Neural cell (in vitro differentiated cells): ENCODE measurements at regions not wholly inside any gene's neighbourhood (a gene's known extent, or its start where the extent isn't known, plus 50 kb on each side); places are given as distances from the start of the nearest gene placed in this dataset.

Source experiments
- H2AFZ ChIP-seq: fragments of 200-600, 300-800 bp; sonication (generic), shearing (Covaris generic); 2 replicates; pipeline ENCODE4 v1.6.0; 2014; ENCODE audit warnings: low read depth, mild to moderate bottlenecking, antibody characterized with exemption, low read length, moderate library complexity
- H3F3A ChIP-seq: fragments of 200-600 bp; shearing (Covaris generic); 2 replicates; pipeline ENCODE4 v1.6.1; 2016; ENCODE audit warnings: mild to moderate bottlenecking, moderate library complexity, mixed read lengths, antibody characterized with exemption, low read length; ENCODE audit not compliant: insufficient read depth, poor library complexity, severe bottlenecking
- H3K27ac ChIP-seq: fragments of 200-600, 300-800 bp; sonication (generic), shearing (Covaris generic); 2 replicates; pipeline ENCODE4 v1.5.1; 2014; ENCODE audit warnings: mild to moderate bottlenecking, low read length, moderate library complexity
- H3K27me3 ChIP-seq: fragments of 300-800, 200-600 bp; sonication (generic), shearing (Covaris generic); 2 replicates; pipeline ENCODE4 v1.6.0; 2014; ENCODE audit warnings: mild to moderate bottlenecking, low read depth, low read length, moderate library complexity; ENCODE audit not compliant: insufficient read depth
- H3K36me3 ChIP-seq: fragments of 300-800, 200-600 bp; sonication (generic), shearing (Covaris generic); 2 replicates; pipeline ENCODE4 v1.5.1; 2014; ENCODE audit warnings: mild to moderate bottlenecking, antibody characterized with exemption, low read length, moderate library complexity; ENCODE audit not compliant: insufficient read depth
- H3K4me2 ChIP-seq: fragments of 300-800, 200-600 bp; sonication (generic), shearing (Covaris generic); 2 replicates; pipeline ENCODE4 v1.6.0; 2014; ENCODE audit warnings: mild to moderate bottlenecking, low read length
- H3K4me3 ChIP-seq: fragments of 300-800, 200-600 bp; sonication (generic), shearing (Covaris generic); 2 replicates; pipeline ENCODE4 v1.5.1; 2014; ENCODE audit warnings: mild to moderate bottlenecking, low read length, moderate library complexity
- H3K79me2 ChIP-seq: fragments of 200-600 bp; shearing (Covaris generic); replicated peaks from 2 replicates; pipeline ENCODE4 v1.6.0; 2014; ENCODE audit warnings: mild to moderate bottlenecking, low read length, moderate library complexity; ENCODE audit not compliant: insufficient read depth
- H3K9ac ChIP-seq: fragments of 300-800, 200-600 bp; sonication (generic), shearing (Covaris generic); 2 replicates; pipeline ENCODE4 v1.6.1; 2016; ENCODE audit warnings: mild to moderate bottlenecking, low read length, mixed read lengths
- H3K9me2 ChIP-seq: fragments of 200-600 bp; shearing (Covaris generic); 2 replicates; pipeline ENCODE4 v1.6.1; 2016; ENCODE audit warnings: mild to moderate bottlenecking, low read length, mixed read lengths; ENCODE audit not compliant: insufficient read depth
- H3K9me3 ChIP-seq: fragments of 200-600, 300-800 bp; sonication (generic), shearing (Covaris generic); 2 replicates; pipeline ENCODE4 v1.6.1; 2016; ENCODE audit warnings: mild to moderate bottlenecking, mixed run types, low read length, moderate library complexity, mixed read lengths
- H4K20me1 ChIP-seq: fragments of 200-600 bp; shearing (Covaris generic); 2 replicates; pipeline ENCODE4 v1.6.1; 2016; ENCODE audit warnings: mild to moderate bottlenecking, mixed run types; ENCODE audit not compliant: insufficient read depth
- CTCF ChIP-seq: fragments of 450-650 bp; IDR thresholded peaks from 2 replicates; pipeline ENCODE4 v1.5.1; 2014; ENCODE audit warnings: antibody characterized with exemption, mild to moderate bottlenecking, moderate library complexity; ENCODE audit not compliant: poor library complexity, severe bottlenecking
- EP300 ChIP-seq: fragments of 450-650 bp; conservative IDR thresholded peaks from 2 replicates; pipeline ENCODE4 v1.6.1; 2014; ENCODE audit warnings: antibody characterized with exemption, mild to moderate bottlenecking, moderate library complexity; ENCODE audit not compliant: poor library complexity, severe bottlenecking
- EZH2 ChIP-seq: fragments of 200-600, 300-800 bp; shearing (Covaris generic), sonication (generic); IDR thresholded peaks from 2 replicates; pipeline ENCODE4 v1.6.1; 2014; ENCODE audit warnings: antibody characterized with exemption, low read length, borderline replicate concordance, mild to moderate bottlenecking; ENCODE audit not compliant: insufficient read depth, poor library complexity, severe bottlenecking
- MXI1 ChIP-seq: fragments of 450-650 bp; conservative IDR thresholded peaks from 2 replicates; pipeline ENCODE4 v1.6.1; 2014; ENCODE audit warnings: antibody characterized with exemption, mild to moderate bottlenecking; ENCODE audit not compliant: poor library complexity, severe bottlenecking
- POLR2AphosphoS5 ChIP-seq: IDR thresholded peaks from 2 replicates; pipeline ENCODE4 v1.6.1; 2012
- RAD21 ChIP-seq: fragments of 450-650 bp; conservative IDR thresholded peaks from 2 replicates; pipeline ENCODE4 v1.6.1; 2014; ENCODE audit warnings: antibody characterized with exemption, mild to moderate bottlenecking, moderate library complexity
- REST ChIP-seq: IDR thresholded peaks from 2 replicates; pipeline ENCODE4 v1.6.1; 2012; ENCODE audit warnings: borderline replicate concordance
- SMC3 ChIP-seq: fragments of 450-650 bp; conservative IDR thresholded peaks from 2 replicates; pipeline ENCODE4 v1.6.1; 2014; ENCODE audit warnings: antibody characterized with exemption, mild to moderate bottlenecking, moderate library complexity; ENCODE audit not compliant: poor library complexity
- TAF1 ChIP-seq: IDR thresholded peaks from 2 replicates; pipeline ENCODE4 v1.6.1; 2012; ENCODE audit warnings: low read depth

- H3K9ac ChIP-seq = no peak overlapping the region
- H3F3A ChIP-seq = no peaks in the 10 kb centered on the region
- no peak overlapping the region for H3K4me3 ChIP-seq
- H4K20me1 ChIP-seq = no peaks in the 10 kb centered on the region
- no peaks in the 10 kb centered on the region for H3K27me3 ChIP-seq
- no peaks in the 10 kb centered on the region for H3K36me3 ChIP-seq
- H2AFZ ChIP-seq = no peak overlapping the region
- no peaks in the 10 kb centered on the region for H3K79me2 ChIP-seq
- TF ChIP-seq EP300 (no peak), SMC3 (no peak), MXI1 (no peak), EZH2 (no peak)
- no peak overlapping the region for H3K4me2 ChIP-seq
- H3K27ac ChIP-seq = no peak overlapping the region
- H3K9me2 ChIP-seq = no peaks in the 10 kb centered on the region
- H3K9me3 ChIP-seq = no peaks in the 10 kb centered on the region
Measured at GRCh38 chr7:125396466-125397151, 467.0 kb upstream of the POT1 start.

GRCh38 chr7:125391921-125392320, 462.3 kb upstream of the POT1 start:
- Histone ChIP-seq H3K9me3 (no peaks in the 10 kb centered on the region), H3K9ac (no peak overlapping the region)

More at GRCh38 chr7:125391921-125392320, 462.3 kb upstream of the POT1 start:
- Histone ChIP-seq H3K27ac (no peak overlapping the region), H4K20me1 (no peaks in the 10 kb centered on the region), H3K27me3 (no peaks in the 10 kb centered on the region), H3K79me2 (no peaks in the 10 kb centered on the region), H3F3A (no peaks in the 10 kb centered on the region), H2AFZ (no peak overlapping the region), H3K4me2 (no peak overlapping the region), H3K36me3 (no peaks in the 10 kb centered on the region), H3K4me3 (no peak overlapping the region), H3K9me2 (no peaks in the 10 kb centered on the region)
- TF ChIP-seq CTCF = no peak
- TF ChIP-seq MXI1 = no peak
- TF ChIP-seq EZH2 = no peak
- TF ChIP-seq EP300 = no peak
- no peak for TF ChIP-seq POLR2AphosphoS5
- no peak for TF ChIP-seq SMC3
- TF ChIP-seq TAF1 = no peak
- no peak for TF ChIP-seq RAD21
- no peak for TF ChIP-seq REST
